ENCODE measurements at regions not wholly inside any gene's neighbourhood (a gene's known extent, or its start where the extent isn't known, plus 50 kb on each side); places are given as distances from the start of the nearest gene placed in this dataset.
"Not testable (repeated sequence)": the region's sequence is repeated elsewhere in the genome, so short reads cannot be mapped to it uniquely, and the experiment has no call there.

DNA sequence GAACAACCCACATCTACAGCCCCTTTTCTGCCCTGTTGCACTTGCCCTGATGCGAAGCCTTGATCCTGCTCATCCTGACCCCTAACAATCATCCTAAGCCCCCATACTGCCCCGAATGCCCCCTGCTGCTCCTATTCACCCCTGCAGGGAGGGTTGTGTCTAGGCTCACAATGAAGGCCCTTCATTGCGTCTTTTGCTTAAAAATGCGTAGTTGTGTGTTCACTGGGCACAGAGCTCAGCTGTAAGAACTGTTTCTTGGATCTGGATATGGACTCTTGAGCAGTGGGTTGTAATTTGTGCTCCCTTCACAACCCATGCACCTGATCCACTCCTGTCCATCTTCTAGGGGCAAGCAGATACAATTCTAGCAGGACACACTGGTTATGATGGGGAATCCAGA lies 802.9 kb downstream of the TMEM121 start:
- TF ChIP-seq, protein P1, sequence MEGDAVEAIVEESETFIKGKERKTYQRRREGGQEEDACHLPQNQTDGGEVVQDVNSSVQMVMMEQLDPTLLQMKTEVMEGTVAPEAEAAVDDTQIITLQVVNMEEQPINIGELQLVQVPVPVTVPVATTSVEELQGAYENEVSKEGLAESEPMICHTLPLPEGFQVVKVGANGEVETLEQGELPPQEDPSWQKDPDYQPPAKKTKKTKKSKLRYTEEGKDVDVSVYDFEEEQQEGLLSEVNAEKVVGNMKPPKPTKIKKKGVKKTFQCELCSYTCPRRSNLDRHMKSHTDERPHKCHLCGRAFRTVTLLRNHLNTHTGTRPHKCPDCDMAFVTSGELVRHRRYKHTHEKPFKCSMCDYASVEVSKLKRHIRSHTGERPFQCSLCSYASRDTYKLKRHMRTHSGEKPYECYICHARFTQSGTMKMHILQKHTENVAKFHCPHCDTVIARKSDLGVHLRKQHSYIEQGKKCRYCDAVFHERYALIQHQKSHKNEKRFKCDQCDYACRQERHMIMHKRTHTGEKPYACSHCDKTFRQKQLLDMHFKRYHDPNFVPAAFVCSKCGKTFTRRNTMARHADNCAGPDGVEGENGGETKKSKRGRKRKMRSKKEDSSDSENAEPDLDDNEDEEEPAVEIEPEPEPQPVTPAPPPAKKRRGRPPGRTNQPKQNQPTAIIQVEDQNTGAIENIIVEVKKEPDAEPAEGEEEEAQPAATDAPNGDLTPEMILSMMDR (IDR thresholded peaks at IDR 0.05; ENCODE audit: extremely low read depth in 1 of 2, insufficient read depth in 1 of 2, low read depth in 1 of 2, low read length in 2 of 2): not testable (repeated sequence)
- not testable (repeated sequence) for TF ChIP-seq EZH2 (IDR thresholded peaks at IDR 0.05; ENCODE audit: borderline replicate concordance, low read depth, low read length, severe bottlenecking); POLR2A (IDR thresholded peaks at IDR 0.05; ENCODE audit: low read depth, low read length); FOS (IDR thresholded peaks at IDR 0.05; ENCODE audit: borderline replicate concordance, insufficient read depth, low read length)

Measured in endothelial cell of umbilical vein (primary cell).